H9 (cell line): ENCODE measurements at regions not wholly inside any gene's neighbourhood (a gene's known extent, or its start where the extent isn't known, plus 50 kb on each side); places are given as distances from the start of the nearest gene placed in this dataset.

ENCODE experiments used
- DNase-seq: peaks from one replicate; pipeline ENCODE4 v3.0.0-alpha.2; 2017
- H2AFZ ChIP-seq: one replicate; pipeline ENCODE4 v1.6.1; 2013; ENCODE audit warnings: mild to moderate bottlenecking, low read length, control low read depth, moderate library complexity
- H2AK5ac ChIP-seq: 2 replicates; pipeline ENCODE4 v1.6.1; 2013; ENCODE audit warnings: low read length, control low read depth, mixed read lengths; ENCODE audit not compliant: insufficient read length
- H2BK120ac ChIP-seq: one replicate; pipeline ENCODE4 v1.6.1; 2013; ENCODE audit warnings: low read depth, mild to moderate bottlenecking, low read length, control low read depth, inconsistent platforms; ENCODE audit not compliant: poor library complexity, severe bottlenecking
- H2BK12ac ChIP-seq: 2 replicates; pipeline ENCODE4 v1.6.1; 2013; ENCODE audit warnings: low read length, control low read depth, mixed read lengths, low read depth; ENCODE audit not compliant: insufficient read length
- H2BK15ac ChIP-seq: 2 replicates; pipeline ENCODE4 v1.6.1; 2013; ENCODE audit warnings: low read depth, low read length, control low read depth
- H2BK20ac ChIP-seq: one replicate; pipeline ENCODE4 v1.6.1; 2013; ENCODE audit warnings: low read depth, mild to moderate bottlenecking, low read length, control low read depth, inconsistent platforms; ENCODE audit not compliant: poor library complexity, severe bottlenecking
- H2BK5ac ChIP-seq: 2 replicates; pipeline ENCODE4 v1.6.1; 2013; ENCODE audit warnings: low read length, control low read depth, mixed read lengths; ENCODE audit not compliant: insufficient read length
- H3K14ac ChIP-seq: 2 replicates; pipeline ENCODE4 v1.6.1; 2013; ENCODE audit warnings: low read length, control low read depth; ENCODE audit not compliant: insufficient read depth
- H3K18ac ChIP-seq: 2 replicates; pipeline ENCODE4 v1.6.1; 2013; ENCODE audit warnings: low read depth, mild to moderate bottlenecking, mixed read lengths, low read length, control low read depth; ENCODE audit not compliant: insufficient read length
- H3K23ac ChIP-seq: 2 replicates; pipeline ENCODE4 v1.6.1; 2013; ENCODE audit warnings: low read length, control low read depth, mixed read lengths, low read depth; ENCODE audit not compliant: insufficient read length
- H3K23me2 ChIP-seq: 2 replicates; pipeline ENCODE4 v1.6.1; 2013; ENCODE audit warnings: low read depth, mild to moderate bottlenecking, mixed read lengths, low read length, control low read depth; ENCODE audit not compliant: insufficient read length, poor library complexity, severe bottlenecking
- H3K27ac ChIP-seq: 2 replicates; pipeline ENCODE4 v1.5.1; 2013; ENCODE audit warnings: low read length, control low read depth, mixed read lengths, low read depth; ENCODE audit not compliant: insufficient read length
- H3K27me3 ChIP-seq: 2 replicates; pipeline ENCODE4 v1.6.1; 2013; ENCODE audit warnings: low read length, control low read depth, inconsistent platforms; ENCODE audit not compliant: insufficient read depth
- H3K4ac ChIP-seq: 2 replicates; pipeline ENCODE4 v1.6.1; 2013; ENCODE audit warnings: low read depth, mild to moderate bottlenecking, control low read depth, inconsistent platforms, low read length, moderate library complexity
- H3K4me1 ChIP-seq: 2 replicates; pipeline ENCODE4 v1.6.1; 2013; ENCODE audit warnings: low read length, control low read depth, inconsistent platforms; ENCODE audit not compliant: insufficient read depth
- H3K4me2 ChIP-seq: 2 replicates; pipeline ENCODE4 v1.6.1; 2013; ENCODE audit warnings: low read length, control low read depth, mixed read lengths; ENCODE audit not compliant: insufficient read length, insufficient read depth
- H3K56ac ChIP-seq: 2 replicates; pipeline ENCODE4 v1.6.1; 2013; ENCODE audit warnings: low read depth, mild to moderate bottlenecking, mixed read lengths, low read length, control low read depth; ENCODE audit not compliant: insufficient read length
- H3K79me1 ChIP-seq: 2 replicates; pipeline ENCODE4 v1.6.1; 2013; ENCODE audit warnings: low read depth, mild to moderate bottlenecking, moderate library complexity, low read length, control low read depth, inconsistent platforms; ENCODE audit not compliant: insufficient read depth, poor library complexity, severe bottlenecking
- H3K79me2 ChIP-seq: 2 replicates; pipeline ENCODE4 v1.6.1; 2013; ENCODE audit warnings: low read length, control low read depth, inconsistent platforms; ENCODE audit not compliant: insufficient read depth
- H3K9ac ChIP-seq: 2 replicates; pipeline ENCODE4 v1.6.1; 2013; ENCODE audit warnings: low read length, control low read depth, mixed read lengths; ENCODE audit not compliant: insufficient read length; ENCODE audit errors: extremely low read depth
- H3K9me3 ChIP-seq: one replicate; pipeline ENCODE4 v1.6.1; 2013; ENCODE audit warnings: low read depth, low read length, inconsistent platforms; ENCODE audit not compliant: control insufficient read depth
- H3T11ph ChIP-seq: one replicate; pipeline ENCODE4 v1.6.1; 2013; ENCODE audit warnings: mild to moderate bottlenecking, low read length, control low read depth, inconsistent platforms
- H4K20me1 ChIP-seq: one replicate; pipeline ENCODE4 v1.6.1; 2013; ENCODE audit not compliant: control insufficient read depth, insufficient read length, insufficient read depth
- H4K5ac ChIP-seq: 2 replicates; pipeline ENCODE4 v1.6.1; 2013; ENCODE audit warnings: low read depth, mild to moderate bottlenecking, mixed read lengths, low read length, control low read depth; ENCODE audit not compliant: insufficient read length
- H4K8ac ChIP-seq: replicated peaks from 2 replicates; pipeline ENCODE4 v1.6.1; 2013; ENCODE audit warnings: low read length, control low read depth, mixed read lengths, low read depth; ENCODE audit not compliant: insufficient read length
- H4K91ac ChIP-seq: 2 replicates; pipeline ENCODE4 v1.6.1; 2013; ENCODE audit warnings: low read depth, mild to moderate bottlenecking, moderate library complexity, mixed read lengths, low read length, control low read depth; ENCODE audit not compliant: insufficient read length
- H3K27ac Mint-ChIP-seq, 3 experiments: 2 replicates in 2 of 3; 3 replicates in 1 of 3; pipeline ENCODE4 v1.8.0; 2020 to 2021; ENCODE audit warnings: mixed read lengths in 3 of 3, mild to moderate bottlenecking in 1 of 3, moderate library complexity in 1 of 3
- H3K27me3 Mint-ChIP-seq: 2 replicates; pipeline ENCODE4 v1.8.0; 2021; ENCODE audit warnings: low read depth, mild to moderate bottlenecking, moderate library complexity, mixed read lengths
- H3K36me3 Mint-ChIP-seq, 3 experiments: 2 replicates in 2 of 3; 3 replicates in 1 of 3; pipeline ENCODE4 v1.8.0; 2020 to 2021; ENCODE audit warnings: low read depth in 3 of 3, mixed read lengths in 3 of 3; ENCODE audit not compliant: insufficient read depth in 1 of 3
- H3K4me1 Mint-ChIP-seq, 2 experiments: 2 replicates each; pipeline ENCODE4 v1.8.0; 2020; ENCODE audit warnings: mixed read lengths in 2 of 2
- H3K4me3 Mint-ChIP-seq, 2 experiments: 2 replicates in 1 of 2; 3 replicates in 1 of 2; pipeline ENCODE4 v1.8.0; 2020 to 2021; ENCODE audit warnings: mild to moderate bottlenecking in 2 of 2, mixed read lengths in 2 of 2, moderate library complexity in 1 of 2
- H3K9me3 Mint-ChIP-seq, 2 experiments: 2 replicates in 1 of 2; 3 replicates in 1 of 2; pipeline ENCODE4 v1.8.0; 2020; ENCODE audit warnings: mild to moderate bottlenecking in 2 of 2, mixed read lengths in 2 of 2, moderate library complexity in 1 of 2
- CTCF ChIP-seq: fragments of 200-600 bp; sonication (generic); conservative IDR thresholded peaks from 3 replicates; pipeline ENCODE4 v1.8.0; 2021; ENCODE audit warnings: antibody characterized with exemption, mild to moderate bottlenecking
- WGBS: extraction: QIAGEN DNeasy Blood & Tissue Kit; methylation state at CpG from one replicate; pipeline ENCODE4 v1.1.7; 2013; ENCODE audit warnings: missing lambda C conversion rate, low lambda C conversion rate, mixed read lengths; ENCODE audit not compliant: insufficient read length; ENCODE audit errors: extremely low coverage; 5-methylcytosine and 5-hydroxymethylcytosine counted together

- no peaks in the 10 kb centered on the region for H4K20me1 ChIP-seq
- no CpG with 5 or more reads among the region's 1 CpG for WGBS
- no peak overlapping the region for H2AK5ac ChIP-seq
- H2BK15ac ChIP-seq, result no peak overlapping the region
- no peak overlapping the region for H2BK12ac ChIP-seq
- H2AFZ ChIP-seq, result no peak overlapping the region
- no peak overlapping the region for H2BK5ac ChIP-seq
- no peaks in the 10 kb centered on the region for H3K9me3 ChIP-seq
- Mint-ChIP-seq H3K27ac (no peak overlapping the region), H3K27me3 (no peaks in the 10 kb centered on the region), H3K9me3 (no peaks in the 10 kb centered on the region; a peak in 1 of 5 replicates), H3K36me3 (no peaks in the 10 kb centered on the region), H3K4me1 (no peaks in the 10 kb centered on the region), H3K4me3 (no peak overlapping the region)
- no peak overlapping the region for H3K56ac ChIP-seq
- no peak overlapping the region for H4K8ac ChIP-seq
- H3K27ac ChIP-seq, result no peak overlapping the region
- no peak overlapping the region for H3K23ac ChIP-seq
- no peaks in the 10 kb centered on the region for H3K23me2 ChIP-seq
- H3T11ph ChIP-seq, result no peak overlapping the region
- H3K27me3 ChIP-seq, result no peaks in the 10 kb centered on the region
- H4K91ac ChIP-seq, result no peak overlapping the region
- H2BK120ac ChIP-seq, result no peak overlapping the region
- TF ChIP-seq CTCF, result no peak
- H3K18ac ChIP-seq, result no peak overlapping the region
- H3K14ac ChIP-seq, result no peak overlapping the region
- no peaks in the 10 kb centered on the region for H3K79me2 ChIP-seq
- no peaks in the 10 kb centered on the region for H3K4me1 ChIP-seq
- DNase-seq, result no peak
- no peak overlapping the region for H3K9ac ChIP-seq
- no peak overlapping the region for H2BK20ac ChIP-seq
- no peaks in the 10 kb centered on the region for H3K79me1 ChIP-seq
- H3K4ac ChIP-seq, result no peak overlapping the region
- H4K5ac ChIP-seq, result no peak overlapping the region
- H3K4me2 ChIP-seq, result no peak overlapping the region
These were observed 577.9 kb upstream of the GCFC2 start for GRCh38 chr2:76288598-76288997.
